K562 (cell line): ENCODE measurements at regions not wholly inside any gene's neighbourhood (a gene's known extent, or its start where the extent isn't known, plus 50 kb on each side); places are given as distances from the start of the nearest gene placed in this dataset.

Source experiments
- ATAC-seq: fragments of 200-7000 bp; cut with Tn5 transposase; 3 replicates; pipeline ENCODE4 v1.9.1; 2020; ENCODE audit warnings: moderate library complexity
- BruUV-seq: library from RNA; stranded (reverse); fragments of 400-500 nt; replicated peaks from 2 replicates; lab custom pipeline; 2021; lab: Mats Ljungman, UMichigan
- CTCF ChIA-PET: fragments of 300-600 bp; formaldehyde crosslinking; extraction: SDS; loops from one replicate; lab custom pipeline; 2021; ENCODE audit warnings: low intra/inter-chr PET ratio; lab: Yijun Ruan, JAX
- POLR2A ChIA-PET: fragments of 300-600, 350-650 bp; sonication (Branson Sonifier 250); formaldehyde crosslinking; extraction: SDS; loops from one replicate; lab custom pipeline; 2021; ENCODE audit warnings: antibody characterized with exemption, inconsistent platforms; lab: Yijun Ruan, JAX
- DNase-seq, 4 experiments: peaks; one replicate each; pipeline versions ENCODE4 v3.0.0 to v3.0.0-alpha.2; 2011 to 2018; ENCODE audit warnings: low spot score in 3 of 4, mixed read lengths in 3 of 4; ENCODE audit errors: extremely low read depth in 1 of 4
- FAIRE-seq: peaks from 2 replicates; lab custom pipeline; 2011; peaks lifted over from hg19 to GRCh38; lab: Jason Lieb, UNC
- H2AFZ ChIP-seq: 2 replicates; pipeline ENCODE4 v1.6.0; 2011; ENCODE audit warnings: low read depth, low read length, control low read depth, inconsistent platforms
- H3K27ac ChIP-seq: fragments of 200-600 bp; 3 replicates; pipeline ENCODE4 v1.8.0; 2011; ENCODE audit warnings: low read depth, mild to moderate bottlenecking, control low read depth, inconsistent platforms, low read length, moderate library complexity, mixed read lengths; ENCODE audit errors: extremely low read depth
- H3K27me3 ChIP-seq, 2 experiments: fragments of 300-600 bp in 1 of 2; 2 replicates in 1 of 2; 3 replicates in 1 of 2; pipeline versions ENCODE4 v1.6.0 to v1.8.0; 2011; ENCODE audit warnings: inconsistent platforms in 2 of 2, low read length in 2 of 2, mild to moderate bottlenecking in 1 of 2, mixed read lengths in 1 of 2, moderate library complexity in 1 of 2; ENCODE audit not compliant: control insufficient read depth in 2 of 2, insufficient read depth in 2 of 2
- H3K36me3 ChIP-seq: fragments of 300-600 bp; 3 replicates; pipeline ENCODE4 v1.8.0; 2011; ENCODE audit warnings: mild to moderate bottlenecking, low read length, inconsistent platforms; ENCODE audit not compliant: control insufficient read depth, insufficient read depth
- H3K4me1 ChIP-seq, 2 experiments: fragments of 200-600 bp in 1 of 2; replicated peaks in 1 of 2; 2 replicates in 1 of 2; 3 replicates in 1 of 2; pipeline versions ENCODE4 v1.5.1 to v1.8.0; 2011; ENCODE audit warnings: inconsistent platforms in 2 of 2, low read length in 2 of 2, mild to moderate bottlenecking in 1 of 2, mixed read lengths in 1 of 2, moderate library complexity in 1 of 2; ENCODE audit not compliant: control insufficient read depth in 2 of 2, insufficient read depth in 2 of 2
- H3K4me2 ChIP-seq: 2 replicates; pipeline ENCODE4 v1.6.1; 2011; ENCODE audit warnings: low read length, control low read depth, inconsistent platforms, mixed read lengths; ENCODE audit not compliant: insufficient read depth
- H3K4me3 ChIP-seq: fragments of 200-600 bp; sonication (generic), shearing (Covaris generic); 2 replicates; pipeline ENCODE4 v1.5.1; 2016; ENCODE audit warnings: control low read depth, inconsistent platforms
- H3K79me2 ChIP-seq: fragments of 200-600 bp; 3 replicates; pipeline ENCODE4 v1.8.0; 2011; ENCODE audit warnings: low read length, inconsistent platforms; ENCODE audit not compliant: control insufficient read depth, insufficient read depth
- H3K9ac ChIP-seq, 2 experiments: 2 replicates each; pipeline versions ENCODE4 v1.6.0 to v1.6.1; 2011; ENCODE audit warnings: low read depth in 2 of 2, low read length in 2 of 2, control low read depth in 1 of 2, inconsistent platforms in 1 of 2, mild to moderate bottlenecking in 1 of 2, mixed read lengths in 1 of 2; ENCODE audit not compliant: insufficient read depth in 1 of 2
- H3K9me1 ChIP-seq: one replicate; pipeline ENCODE4 v1.6.0; 2011; ENCODE audit warnings: inconsistent platforms, mild to moderate bottlenecking, low read length, moderate library complexity; ENCODE audit not compliant: control insufficient read depth, insufficient read depth
- H3K9me3 ChIP-seq: replicated peaks from 2 replicates; pipeline ENCODE4 v1.5.1; 2011; ENCODE audit warnings: low read depth, low read length, inconsistent platforms; ENCODE audit not compliant: control insufficient read depth, insufficient read depth
- H4K20me1 ChIP-seq: replicated peaks from 2 replicates; pipeline ENCODE4 v1.6.1; 2011; ENCODE audit warnings: low read length, inconsistent platforms, mixed read lengths; ENCODE audit not compliant: control insufficient read depth, insufficient read depth
- ZNF584 ChIP-seq: fragments of 200-800 bp; sonication (Bioruptor generic); IDR thresholded peaks from 2 replicates; pipeline ENCODE4 v1.6.1; 2016; ENCODE audit warnings: low read depth, mild to moderate bottlenecking, missing genetic modification characterization, missing compliant biosample characterization
- in situ Hi-C: fragments of 300-500 bp; cut with MboI; formaldehyde crosslinking; loops from 4 replicates; pipeline ENCODE4 v1.15.0; 2018; ENCODE audit warnings: inconsistent platforms, mixed read lengths
- intact Hi-C: fragments of 100-400 bp; cut with micrococcal nuclease; formaldehyde crosslinking; loops from 2 replicates; pipeline ENCODE4 v1.14.2; 2022
- TF ChIP-seq, protein P1 (sequence below), 3 experiments: fragments of 200-800 bp in 1 of 3; fragments of 250-450 bp in 1 of 3; fragments of 450-650 bp in 1 of 3; sonication (Bioruptor Pico) in 1 of 3; sonication (Bioruptor generic) in 1 of 3; formaldehyde crosslinking in 1 of 3; IDR thresholded peaks; 2 replicates each; pipeline versions ENCODE4 v1.6.1 to v1.8.0; 2016 to 2022; ENCODE audit warnings: mild to moderate bottlenecking in 2 of 3, missing genetic modification characterization in 2 of 3, missing compliant biosample characterization in 1 of 3, moderate library complexity in 1 of 3

DNA sequence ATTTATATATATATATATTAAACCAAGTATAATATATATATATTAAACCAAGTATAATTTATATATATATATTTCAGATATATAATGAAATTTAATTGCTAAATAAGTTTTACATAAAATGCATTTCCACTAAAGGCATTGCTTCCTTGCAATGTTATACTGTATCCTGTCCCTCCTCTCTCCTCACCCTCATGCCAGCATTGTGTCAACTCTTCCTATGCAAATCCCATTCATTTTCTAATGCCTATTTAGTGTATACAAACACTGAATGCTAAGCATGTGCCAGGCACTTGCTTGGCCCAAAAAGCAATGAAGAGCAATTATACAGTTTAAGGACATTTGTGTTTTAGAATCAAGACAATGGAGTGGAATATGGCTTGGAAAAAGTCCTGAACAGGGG lies 71.7 kb upstream of the PRMT6 start:
- no peak for FAIRE-seq
- Histone ChIP-seq H3K27me3 (no peaks in the 10 kb centered on the region), H4K20me1 (no peaks in the 10 kb centered on the region), H3K27ac (no peak overlapping the region), H3K9me3 (no peaks in the 10 kb centered on the region), H3K4me2 (no peak overlapping the region), H3K9ac (no peak overlapping the region), H3K9me1 (no peaks in the 10 kb centered on the region), H2AFZ (no peak overlapping the region), H3K4me1 (no peaks in the 10 kb centered on the region), H3K79me2 (no peaks in the 10 kb centered on the region), H3K36me3 (no peaks in the 10 kb centered on the region), H3K4me3 (no peak overlapping the region)
- ATAC-seq: no peak
- DNase-seq: no peak
- in situ Hi-C loops: no loop called here
- ChIA-PET CTCF (no interaction called here), POLR2A (no interaction called here)
- no peak for TF ChIP-seq ZNF584 (CRISPR knock-in tag)
- TF ChIP-seq, protein P1, sequence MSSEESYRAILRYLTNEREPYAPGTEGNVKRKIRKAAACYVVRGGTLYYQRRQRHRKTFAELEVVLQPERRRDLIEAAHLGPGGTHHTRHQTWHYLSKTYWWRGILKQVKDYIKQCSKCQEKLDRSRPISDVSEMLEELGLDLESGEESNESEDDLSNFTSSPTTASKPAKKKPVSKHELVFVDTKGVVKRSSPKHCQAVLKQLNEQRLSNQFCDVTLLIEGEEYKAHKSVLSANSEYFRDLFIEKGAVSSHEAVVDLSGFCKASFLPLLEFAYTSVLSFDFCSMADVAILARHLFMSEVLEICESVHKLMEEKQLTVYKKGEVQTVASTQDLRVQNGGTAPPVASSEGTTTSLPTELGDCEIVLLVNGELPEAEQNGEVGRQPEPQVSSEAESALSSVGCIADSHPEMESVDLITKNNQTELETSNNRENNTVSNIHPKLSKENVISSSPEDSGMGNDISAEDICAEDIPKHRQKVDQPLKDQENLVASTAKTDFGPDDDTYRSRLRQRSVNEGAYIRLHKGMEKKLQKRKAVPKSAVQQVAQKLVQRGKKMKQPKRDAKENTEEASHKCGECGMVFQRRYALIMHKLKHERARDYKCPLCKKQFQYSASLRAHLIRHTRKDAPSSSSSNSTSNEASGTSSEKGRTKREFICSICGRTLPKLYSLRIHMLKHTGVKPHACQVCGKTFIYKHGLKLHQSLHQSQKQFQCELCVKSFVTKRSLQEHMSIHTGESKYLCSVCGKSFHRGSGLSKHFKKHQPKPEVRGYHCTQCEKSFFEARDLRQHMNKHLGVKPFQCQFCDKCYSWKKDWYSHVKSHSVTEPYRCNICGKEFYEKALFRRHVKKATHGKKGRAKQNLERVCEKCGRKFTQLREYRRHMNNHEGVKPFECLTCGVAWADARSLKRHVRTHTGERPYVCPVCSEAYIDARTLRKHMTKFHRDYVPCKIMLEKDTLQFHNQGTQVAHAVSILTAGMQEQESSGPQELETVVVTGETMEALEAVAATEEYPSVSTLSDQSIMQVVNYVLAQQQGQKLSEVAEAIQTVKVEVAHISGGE (CRISPR knock-in tag; IDR thresholded peaks at IDR 0.05): 0 out of 6 replicates have a peak, but pooled peaks of 1 of the 3 experiments have one; percentile 17
- intact Hi-C loops: no loop called here
- BruUV-seq: no TSS peak
